Testis (tissue), 2 donors: ENCODE measurements at regions not wholly inside any gene's neighbourhood (a gene's known extent, or its start where the extent isn't known, plus 50 kb on each side); places are given as distances from the start of the nearest gene placed in this dataset.

ENCODE experiments used
- DNase-seq: peaks from one replicate; pipeline ENCODE4 v3.0.0-alpha.2; 2019
- H3K27ac ChIP-seq, 2 donors: fragments of 200-600 bp; sonication (generic); one replicate each; pipeline ENCODE4 v1.5.1; 2019
- H3K27me3 ChIP-seq: fragments of 200-600 bp; sonication (generic); one replicate; pipeline ENCODE4 v1.5.1; 2019
- H3K36me3 ChIP-seq: fragments of 200-600 bp; sonication (generic); one replicate; pipeline ENCODE4 v1.5.1; 2017; ENCODE audit warnings: low read depth; ENCODE audit errors: missing control alignments
- H3K4me1 ChIP-seq: fragments of 200-600 bp; sonication (generic); one replicate; pipeline ENCODE4 v1.5.1; 2019
- H3K4me3 ChIP-seq, 2 donors: fragments of 200-600 bp; sonication (generic); one replicate each; pipeline ENCODE4 v1.5.1; 2017 to 2019
- H3K9me3 ChIP-seq: fragments of 200-600 bp; sonication (generic); one replicate; pipeline ENCODE4 v1.5.1; 2017
- CTCF ChIP-seq, 3 experiments: fragments of 450-650 bp in 2 of 3; fragments of 200-600 bp in 1 of 3; sonication (generic) in 1 of 3; IDR thresholded peaks; one replicate each; pipeline ENCODE4 v1.5.1; 2016 to 2019; ENCODE audit warnings: antibody characterized with exemption in 3 of 3, mild to moderate bottlenecking in 2 of 3, moderate library complexity in 1 of 3
- POLR2A ChIP-seq: fragments of 450-650 bp; IDR thresholded peaks from one replicate; pipeline ENCODE4 v1.6.1; 2017; ENCODE audit warnings: antibody characterized with exemption, mild to moderate bottlenecking, moderate library complexity
- WGBS, 2 donors: methylation state at CpG; one replicate each; pipeline ENCODE4 v1.1.5; 2018; 5-methylcytosine and 5-hydroxymethylcytosine counted together
- intact Hi-C: fragments of 100-400 bp; cut with DNase I; formaldehyde crosslinking; loops from one replicate; pipeline ENCODE4 v1.15.1; 2023; ENCODE audit warnings: low total_unique reads

- no peaks in the 10 kb centered on the region for H3K4me1 ChIP-seq
- 94 to 100% methylated on average over 3 of the region's 3 CpGs for WGBS, 2 donors
- TF ChIP-seq CTCF (IDR thresholded peaks at IDR 0.05): no peak
- no peak for TF ChIP-seq POLR2A
- H3K4me3 ChIP-seq: no peak overlapping the region
- H3K27ac ChIP-seq: no peak overlapping the region
- no peaks in the 10 kb centered on the region for H3K9me3 ChIP-seq
- intact Hi-C loops: no loop called here
- no peaks in the 10 kb centered on the region for H3K36me3 ChIP-seq
- DNase-seq: no peak
- no peaks in the 10 kb centered on the region for H3K27me3 ChIP-seq
Observed at GRCh38 chr21:28719723-28720122, 273.0 kb downstream of the LTN1 start.

GRCh38 chr21:28714777-28715464 is 277.8 kb downstream of the LTN1 start:
- 76 to 79% methylated on average over 1 of the region's 1 CpG for WGBS, 2 donors
- H3K27ac ChIP-seq: no peak overlapping the region

GRCh38 chr21:28712411-28712810 is 280.3 kb downstream of the LTN1 start:
- Histone ChIP-seq H3K36me3 (no peaks in the 10 kb centered on the region), H3K27me3 (no peaks in the 10 kb centered on the region), H3K27ac (no peak overlapping the region), H3K4me1 (no peaks in the 10 kb centered on the region), H3K9me3 (no peaks in the 10 kb centered on the region), H3K4me3 (no peak overlapping the region)
- peak; percentile 48 for DNase-seq
- TF ChIP-seq POLR2A: no peak
- intact Hi-C loops: no loop called here

More at GRCh38 chr21:28714777-28715464, 277.8 kb downstream of the LTN1 start:
- no peak for DNase-seq
- no peak for TF ChIP-seq CTCF (IDR thresholded peaks at IDR 0.05)
- TF ChIP-seq POLR2A: no peak
- intact Hi-C loops: no loop called here
- H3K4me1 ChIP-seq: no peaks in the 10 kb centered on the region
- no peaks in the 10 kb centered on the region for H3K36me3 ChIP-seq
- no peaks in the 10 kb centered on the region for H3K9me3 ChIP-seq
- H3K27me3 ChIP-seq: no peaks in the 10 kb centered on the region
- no peak overlapping the region for H3K4me3 ChIP-seq

DNA sequence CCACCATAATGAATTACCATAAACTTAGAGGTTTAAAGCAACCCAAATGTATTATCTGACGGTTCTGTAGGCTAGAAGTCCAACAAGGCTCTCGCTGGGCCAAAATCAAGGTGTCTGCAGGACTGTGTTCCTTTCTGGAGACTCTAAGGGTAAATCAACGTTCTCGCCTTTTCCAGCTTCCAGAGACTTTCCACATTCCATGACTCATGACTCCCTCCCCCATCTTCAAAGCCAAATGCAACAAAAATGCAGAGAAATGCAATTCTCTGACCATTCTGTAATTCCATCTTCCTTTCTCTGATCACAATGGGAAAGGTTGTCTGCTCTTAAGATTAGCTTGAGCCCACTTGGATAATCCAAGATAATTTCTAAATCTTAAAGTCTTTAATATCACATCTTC is 287.1 kb downstream of the LTN1 start:
- intact Hi-C loops: no loop called here
- H3K4me3 ChIP-seq: no peak overlapping the region
- WGBS, 2 donors: 79 to 99% methylated on average over 4 of the region's 4 CpGs
- no peak overlapping the region for H3K27ac ChIP-seq
- H3K4me1 ChIP-seq: no peaks in the 10 kb centered on the region
- H3K36me3 ChIP-seq: no peaks in the 10 kb centered on the region
- no peaks in the 10 kb centered on the region for H3K27me3 ChIP-seq
- no peaks in the 10 kb centered on the region for H3K9me3 ChIP-seq
- TF ChIP-seq POLR2A (no peak), CTCF (IDR thresholded peaks at IDR 0.05) (no peak)
- DNase-seq: no peak

DNA sequence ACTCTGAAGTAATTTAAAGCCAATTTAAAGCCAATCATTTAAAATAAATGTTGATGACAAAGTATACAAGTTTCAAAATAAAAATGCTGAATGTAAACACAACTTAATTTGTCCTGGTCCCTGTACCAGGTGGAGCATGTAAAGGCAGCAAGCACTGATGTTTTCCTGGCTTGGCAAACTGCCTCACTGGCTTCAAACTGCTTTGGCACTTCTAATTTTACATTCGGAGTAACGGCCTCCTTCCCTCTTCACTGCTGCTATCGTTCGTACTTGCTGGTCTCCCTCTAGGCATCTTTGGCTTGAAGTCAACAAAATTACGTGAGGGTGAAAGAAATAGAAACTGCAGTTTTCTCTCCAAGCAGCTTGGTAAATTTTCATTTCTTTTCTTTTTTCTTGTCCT is 287.9 kb downstream of the LTN1 start:
- WGBS, 2 donors: 32 to 41% methylated on average over 5 of the region's 5 CpGs
- H3K4me1 ChIP-seq: no peaks in the 10 kb centered on the region
- intact Hi-C loops: no loop called here
- H3K9me3 ChIP-seq: no peaks in the 10 kb centered on the region
- TF ChIP-seq CTCF (IDR thresholded peaks at IDR 0.05): no peak
- no peak for TF ChIP-seq POLR2A
- no peak overlapping the region for H3K4me3 ChIP-seq
- H3K36me3 ChIP-seq: no peaks in the 10 kb centered on the region
- H3K27ac ChIP-seq: no peak overlapping the region
- no peaks in the 10 kb centered on the region for H3K27me3 ChIP-seq
- DNase-seq: no peak
